Transverse colon (tissue), 4 donors: ENCODE measurements at regions not wholly inside any gene's neighbourhood (a gene's known extent, or its start where the extent isn't known, plus 50 kb on each side); places are given as distances from the start of the nearest gene placed in this dataset.

ENCODE experiments used
- DNase-seq: peaks from one replicate; pipeline ENCODE4 v3.0.0-alpha.2; 2019
- H3K27ac ChIP-seq, 4 donors: fragments of 200-600 bp; sonication (generic); 2 replicates each; pipeline ENCODE4 v1.5.1; 2016 to 2018; ENCODE audit warnings: inconsistent platforms in 4 of 4
- H3K27me3 ChIP-seq: fragments of 200-600 bp; sonication (generic); 2 replicates; pipeline ENCODE4 v1.5.1; 2017; ENCODE audit warnings: inconsistent platforms
- H3K36me3 ChIP-seq, 4 donors: fragments of 200-600 bp; sonication (generic); 2 replicates each; pipeline ENCODE4 v1.5.1; 2017 to 2019; ENCODE audit warnings: inconsistent platforms in 4 of 4
- H3K4me1 ChIP-seq, 4 donors: fragments of 200-600 bp; sonication (generic); 2 replicates each; pipeline ENCODE4 v1.5.1; 2017 to 2020; ENCODE audit warnings: inconsistent platforms in 4 of 4
- H3K4me3 ChIP-seq, 4 donors: fragments of 200-600 bp; sonication (generic); 1 replicate in 1 of 4; 2 replicates in 3 of 4; pipeline versions ENCODE4 v1.5.1 to v1.6.1; 2017 to 2019; ENCODE audit warnings: inconsistent platforms in 4 of 4
- H3K9me3 ChIP-seq, 2 donors: fragments of 200-600 bp; sonication (generic); 2 replicates each; pipeline ENCODE4 v1.5.1; 2017 to 2019; ENCODE audit warnings: inconsistent platforms in 2 of 2
- CTCF ChIP-seq, 5 experiments: fragments of 200-600 bp in 3 of 5; fragments of 450-650 bp in 2 of 5; sonication (generic) in 3 of 5; IDR thresholded peaks; 1 replicate in 2 of 5; 2 replicates in 3 of 5; pipeline ENCODE4 v1.5.1; 2016 to 2017; ENCODE audit warnings: antibody characterized with exemption in 5 of 5, inconsistent platforms in 3 of 5, mild to moderate bottlenecking in 2 of 5, moderate library complexity in 1 of 5
- EP300 ChIP-seq: sonication (generic); formaldehyde crosslinking; IDR thresholded peaks from one replicate; pipeline ENCODE4 v1.6.1; 2017; ENCODE audit warnings: antibody characterized with exemption, low read depth
- POLR2A ChIP-seq: fragments of 450-650 bp; IDR thresholded peaks from one replicate; pipeline ENCODE4 v1.6.1; 2016; ENCODE audit warnings: antibody characterized with exemption, mild to moderate bottlenecking, moderate library complexity
- POLR2AphosphoS5 ChIP-seq, 3 donors: sonication (generic); formaldehyde crosslinking; IDR thresholded peaks; one replicate each; pipeline ENCODE4 v1.6.1; 2016; ENCODE audit warnings: antibody characterized with exemption in 3 of 3
- WGBS, 2 donors: methylation state at CpG; one replicate each; pipeline ENCODE4 v1.1.5; 2018; ENCODE audit warnings: low coverage in 1 of 2; 5-methylcytosine and 5-hydroxymethylcytosine counted together
- in situ Hi-C, 4 donors: fragments of 200-750 bp; cut with MboI; loops; one replicate each; pipeline versions ENCODE4 v1.15.0 to v1.15.1; 2017; ENCODE audit warnings: low sequenced_read_pairs in 3 of 4, low pct_ligation_motif_present in 1 of 4, low pct_unique_long_range_greater_than_20kb in 1 of 4
- intact Hi-C: fragments of 100-400 bp; cut with DNase I; formaldehyde crosslinking; loops from one replicate; pipeline ENCODE4 v1.15.1; 2023; ENCODE audit warnings: low total_unique reads

GRCh38 chr3:187922704-187923416 is 177.6 kb upstream of the BCL6 start:
- no peak overlapping the region for H3K27ac ChIP-seq
- H3K9me3 ChIP-seq: peaks cover 5 to 8% of the 10 kb centered on the region in 2 donors
- TF ChIP-seq POLR2A (no peak), POLR2AphosphoS5 (IDR thresholded peaks at IDR 0.05) (no peak), EP300 (no peak), CTCF (IDR thresholded peaks at IDR 0.05) (no peak)
- intact Hi-C loops: no loop called here
- no peaks in the 10 kb centered on the region for H3K27me3 ChIP-seq
- H3K4me3 ChIP-seq: no peak overlapping the region
- 76 to 89% methylated on average over 3 of the region's 3 CpGs for WGBS, 2 donors
- H3K36me3 ChIP-seq: no peaks in the 10 kb centered on the region
- no peak for DNase-seq
- in situ Hi-C loops: no loop called here
- H3K4me1 ChIP-seq: peaks cover 0 to 5% (median 0%) of the 10 kb centered on the region in 4 donors

GRCh38 chr3:187924651-187925050 is 179.4 kb upstream of the BCL6 start:
- peaks cover 5 to 8% of the 10 kb centered on the region in 2 donors for H3K9me3 ChIP-seq
- intact Hi-C loops (no loop called here), in situ Hi-C loops (no loop called here)
- H3K4me1 ChIP-seq: no peaks in the 10 kb centered on the region
- H3K27ac ChIP-seq: no peak overlapping the region
- H3K36me3 ChIP-seq: no peaks in the 10 kb centered on the region
- H3K4me3 ChIP-seq: no peak overlapping the region
- no peak for TF ChIP-seq POLR2A
- no peak for TF ChIP-seq POLR2AphosphoS5 (IDR thresholded peaks at IDR 0.05)
- no peak for TF ChIP-seq CTCF (IDR thresholded peaks at IDR 0.05)
- TF ChIP-seq EP300: no peak
- no peak for DNase-seq
- no peaks in the 10 kb centered on the region for H3K27me3 ChIP-seq

- DNase-seq: no peak
- no peak overlapping the region for H3K4me3 ChIP-seq
- no peaks in the 10 kb centered on the region for H3K36me3 ChIP-seq
- peaks cover 5 to 8% of the 10 kb centered on the region in 2 donors for H3K9me3 ChIP-seq
- TF ChIP-seq CTCF (IDR thresholded peaks at IDR 0.05) (no peak), POLR2A (no peak), POLR2AphosphoS5 (IDR thresholded peaks at IDR 0.05) (no peak), EP300 (no peak)
- intact Hi-C loops (no loop called here), in situ Hi-C loops (no loop called here)
- WGBS, 2 donors: 90% methylated on average over 1 of the region's 1 CpG; no CpG with 5 or more reads in 1 of the 2 donors
- no peaks in the 10 kb centered on the region for H3K4me1 ChIP-seq
- no peaks in the 10 kb centered on the region for H3K27me3 ChIP-seq
- no peak overlapping the region for H3K27ac ChIP-seq
Measured at GRCh38 chr3:187925326-187925725, 180.1 kb upstream of the BCL6 start.

- no peak for DNase-seq
- 82% methylated on average over 3 of the region's 3 CpGs; no CpG with 5 or more reads in 1 of the 2 donors for WGBS, 2 donors
- intact Hi-C loops: no loop called here
- in situ Hi-C loops: no loop called here
- Histone ChIP-seq H3K9me3 (peaks cover 5 to 8% of the 10 kb centered on the region in 2 donors), H3K4me1 (no peaks in the 10 kb centered on the region), H3K27ac (no peak overlapping the region), H3K36me3 (no peaks in the 10 kb centered on the region), H3K4me3 (no peak overlapping the region), H3K27me3 (no peaks in the 10 kb centered on the region)
- TF ChIP-seq POLR2A (no peak), POLR2AphosphoS5 (IDR thresholded peaks at IDR 0.05) (no peak), EP300 (no peak), CTCF (IDR thresholded peaks at IDR 0.05) (no peak)
Measured at GRCh38 chr3:187926620-187927019, 181.4 kb upstream of the BCL6 start.
